Ascending aorta (tissue), 2 donors: ENCODE measurements at regions not wholly inside any gene's neighbourhood (a gene's known extent, or its start where the extent isn't known, plus 50 kb on each side); places are given as distances from the start of the nearest gene placed in this dataset.
"Not testable (repeated sequence)": the region's sequence is repeated elsewhere in the genome, so short reads cannot be mapped to it uniquely, and the experiment has no call there.

ENCODE experiments used
- DNase-seq, 2 donors: peaks; one replicate each; pipeline ENCODE4 v3.0.0-alpha.2; 2019; ENCODE audit warnings: low spot score in 2 of 2
- H3K27ac ChIP-seq, 2 donors: fragments of 200-600 bp; sonication (generic); one replicate each; pipeline ENCODE4 v1.5.1; 2016 to 2017; ENCODE audit warnings: mild to moderate bottlenecking in 1 of 2
- H3K27me3 ChIP-seq: fragments of 200-600 bp; sonication (generic); one replicate; pipeline ENCODE4 v1.5.1; 2017
- H3K36me3 ChIP-seq, 2 donors: fragments of 200-600 bp; sonication (generic); one replicate each; pipeline ENCODE4 v1.5.1; 2016
- H3K4me1 ChIP-seq, 2 donors: fragments of 200-600 bp; sonication (generic); one replicate each; pipeline ENCODE4 v1.5.1; 2016 to 2017; ENCODE audit warnings: mild to moderate bottlenecking in 1 of 2
- H3K4me3 ChIP-seq, 2 donors: fragments of 200-600 bp; sonication (generic); one replicate each; pipeline ENCODE4 v1.5.1; 2016 to 2017; ENCODE audit warnings: mild to moderate bottlenecking in 1 of 2
- H3K9me3 ChIP-seq, 2 donors: fragments of 200-600 bp; sonication (generic); one replicate each; pipeline ENCODE4 v1.5.1; 2016
- intact Hi-C: fragments of 100-400 bp; cut with DNase I; formaldehyde crosslinking; loops from one replicate; pipeline ENCODE4 v1.15.1; 2023
- TF ChIP-seq, protein P1 (sequence below), 3 experiments: fragments of 200-600 bp in 2 of 3; fragments of 450-650 bp in 1 of 3; sonication (generic) in 2 of 3; IDR thresholded peaks; one replicate each; pipeline ENCODE4 v1.5.1; 2016 to 2019; ENCODE audit warnings: antibody characterized with exemption in 3 of 3, mild to moderate bottlenecking in 1 of 3, moderate library complexity in 1 of 3

DNA sequence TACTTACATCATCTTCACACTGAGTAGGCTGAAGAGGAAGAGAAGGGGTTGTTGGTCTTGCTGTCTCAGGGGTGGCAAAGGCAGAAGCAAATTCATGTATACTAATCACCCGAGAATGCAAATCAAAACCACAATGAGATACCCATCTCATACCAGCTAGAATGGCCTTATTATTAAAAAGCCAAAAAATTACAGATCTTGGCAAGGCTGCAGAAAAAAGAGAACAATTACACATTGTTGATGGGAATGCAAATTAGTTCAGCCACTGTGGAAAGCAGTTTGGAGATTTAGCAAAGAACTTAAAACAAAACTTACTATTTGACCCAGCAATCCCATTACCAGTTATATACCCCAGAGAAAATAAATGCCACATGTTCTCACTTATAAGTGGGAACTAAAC, 154.9 kb downstream of the SEC23A start:
- intact Hi-C loops = no loop called here
- H3K27ac ChIP-seq = no peak overlapping the region
- no peak for DNase-seq

DNA sequence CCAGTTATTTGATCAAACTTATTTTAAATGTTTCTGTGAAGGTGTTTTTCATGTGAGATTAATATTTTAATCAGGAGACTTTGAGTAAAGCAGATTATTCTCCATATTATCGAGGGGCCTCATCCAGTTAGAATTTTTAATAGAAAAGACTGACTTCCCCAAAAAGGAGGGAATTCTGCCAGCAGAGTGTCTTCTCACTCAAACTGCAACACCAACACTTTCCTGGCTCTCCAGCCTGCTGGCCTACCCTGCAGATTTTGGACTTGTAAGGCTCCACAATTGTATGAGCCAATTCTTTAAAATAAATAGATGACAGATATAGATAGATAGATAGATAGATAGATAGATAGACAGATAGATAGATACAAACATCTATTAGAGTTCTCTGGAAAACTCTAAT, 155.7 kb downstream of the SEC23A start:
- H3K27ac ChIP-seq = no peak overlapping the region
- no peaks in the 10 kb centered on the region for H3K27me3 ChIP-seq

More for the DNA sequence above, 154.9 kb downstream of the SEC23A start:
- peaks cover 0 to 11% of the 10 kb centered on the region in 2 donors for H3K4me1 ChIP-seq
- TF ChIP-seq, protein P1, sequence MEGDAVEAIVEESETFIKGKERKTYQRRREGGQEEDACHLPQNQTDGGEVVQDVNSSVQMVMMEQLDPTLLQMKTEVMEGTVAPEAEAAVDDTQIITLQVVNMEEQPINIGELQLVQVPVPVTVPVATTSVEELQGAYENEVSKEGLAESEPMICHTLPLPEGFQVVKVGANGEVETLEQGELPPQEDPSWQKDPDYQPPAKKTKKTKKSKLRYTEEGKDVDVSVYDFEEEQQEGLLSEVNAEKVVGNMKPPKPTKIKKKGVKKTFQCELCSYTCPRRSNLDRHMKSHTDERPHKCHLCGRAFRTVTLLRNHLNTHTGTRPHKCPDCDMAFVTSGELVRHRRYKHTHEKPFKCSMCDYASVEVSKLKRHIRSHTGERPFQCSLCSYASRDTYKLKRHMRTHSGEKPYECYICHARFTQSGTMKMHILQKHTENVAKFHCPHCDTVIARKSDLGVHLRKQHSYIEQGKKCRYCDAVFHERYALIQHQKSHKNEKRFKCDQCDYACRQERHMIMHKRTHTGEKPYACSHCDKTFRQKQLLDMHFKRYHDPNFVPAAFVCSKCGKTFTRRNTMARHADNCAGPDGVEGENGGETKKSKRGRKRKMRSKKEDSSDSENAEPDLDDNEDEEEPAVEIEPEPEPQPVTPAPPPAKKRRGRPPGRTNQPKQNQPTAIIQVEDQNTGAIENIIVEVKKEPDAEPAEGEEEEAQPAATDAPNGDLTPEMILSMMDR (IDR thresholded peaks at IDR 0.05) = no peak
- no peaks in the 10 kb centered on the region for H3K9me3 ChIP-seq
- no peaks in the 10 kb centered on the region for H3K27me3 ChIP-seq
- H3K4me3 ChIP-seq = no peak overlapping the region
- no peaks in the 10 kb centered on the region for H3K36me3 ChIP-seq

GRCh38 chr14:38944691-38945090, 158.3 kb downstream of the SEC23A start:
- Histone ChIP-seq H3K36me3 (no peaks in the 10 kb centered on the region), H3K4me1 (no peaks in the 10 kb centered on the region), H3K27me3 (no peaks in the 10 kb centered on the region), H3K27ac (no peak overlapping the region), H3K4me3 (no peak overlapping the region), H3K9me3 (no peaks in the 10 kb centered on the region)
- intact Hi-C loops = no loop called here
- TF ChIP-seq, protein P1 (IDR thresholded peaks at IDR 0.05) = no peak
- DNase-seq = no peak

More for the DNA sequence above, 155.7 kb downstream of the SEC23A start:
- H3K9me3 ChIP-seq = no peaks in the 10 kb centered on the region
- intact Hi-C loops = no loop called here
- H3K4me1 ChIP-seq = peaks cover 0 to 11% of the 10 kb centered on the region in 2 donors
- no peak for DNase-seq
- H3K4me3 ChIP-seq = no peak overlapping the region
- no peaks in the 10 kb centered on the region for H3K36me3 ChIP-seq
- TF ChIP-seq, protein P1 (IDR thresholded peaks at IDR 0.05) = no peak

DNA sequence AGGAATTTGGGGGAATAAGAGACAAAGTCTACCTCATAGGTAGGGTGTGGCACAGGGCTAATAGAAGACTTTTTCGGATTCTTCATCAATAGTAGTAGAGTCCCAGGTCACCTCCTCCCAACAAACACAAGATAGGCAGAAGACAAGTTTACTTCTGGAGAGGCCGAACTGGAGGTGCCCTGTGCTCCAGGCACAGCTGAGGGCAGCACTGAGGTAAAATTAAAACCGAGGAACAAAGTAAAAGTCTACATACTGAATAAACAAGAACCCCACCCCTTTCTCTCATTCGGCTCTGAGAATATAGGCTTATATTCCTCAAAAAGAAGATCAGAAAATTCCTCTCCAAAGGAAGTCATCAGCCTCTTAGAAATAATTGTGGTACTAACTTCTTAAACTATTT, 161.5 kb downstream of the SEC23A start:
- Histone ChIP-seq H3K27me3 (no peaks in the 10 kb centered on the region), H3K9me3 (no peaks in the 10 kb centered on the region), H3K4me3 (no peak overlapping the region), H3K27ac (no peak overlapping the region), H3K36me3 (no peaks in the 10 kb centered on the region), H3K4me1 (no peaks in the 10 kb centered on the region)
- intact Hi-C loops = no loop called here
- DNase-seq = no peak
- TF ChIP-seq, protein P1 (IDR thresholded peaks at IDR 0.05) = no peak

DNA sequence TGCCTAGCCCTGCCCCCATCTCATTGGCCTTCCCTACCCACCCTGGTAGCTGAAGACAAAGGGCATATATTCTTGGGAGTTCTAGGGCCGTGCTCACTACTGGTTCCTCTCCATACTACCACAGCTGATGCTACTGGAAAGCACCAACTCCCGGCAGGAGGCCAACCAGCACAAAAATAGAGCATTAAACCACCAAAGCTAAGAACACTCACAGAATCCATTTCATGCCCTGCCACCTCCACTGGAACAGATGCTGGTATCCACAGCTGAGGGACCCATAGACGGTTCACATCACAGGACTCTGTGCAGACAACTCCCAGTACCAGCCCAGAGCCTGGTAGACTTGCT, 170.4 kb downstream of the SEC23A start:
- H3K9me3 ChIP-seq, intact Hi-C loops, H3K4me1 ChIP-seq, DNase-seq, H3K27me3 ChIP-seq, H3K27ac ChIP-seq, H3K4me3 ChIP-seq, H3K36me3 ChIP-seq: not testable (repeated sequence)

DNA sequence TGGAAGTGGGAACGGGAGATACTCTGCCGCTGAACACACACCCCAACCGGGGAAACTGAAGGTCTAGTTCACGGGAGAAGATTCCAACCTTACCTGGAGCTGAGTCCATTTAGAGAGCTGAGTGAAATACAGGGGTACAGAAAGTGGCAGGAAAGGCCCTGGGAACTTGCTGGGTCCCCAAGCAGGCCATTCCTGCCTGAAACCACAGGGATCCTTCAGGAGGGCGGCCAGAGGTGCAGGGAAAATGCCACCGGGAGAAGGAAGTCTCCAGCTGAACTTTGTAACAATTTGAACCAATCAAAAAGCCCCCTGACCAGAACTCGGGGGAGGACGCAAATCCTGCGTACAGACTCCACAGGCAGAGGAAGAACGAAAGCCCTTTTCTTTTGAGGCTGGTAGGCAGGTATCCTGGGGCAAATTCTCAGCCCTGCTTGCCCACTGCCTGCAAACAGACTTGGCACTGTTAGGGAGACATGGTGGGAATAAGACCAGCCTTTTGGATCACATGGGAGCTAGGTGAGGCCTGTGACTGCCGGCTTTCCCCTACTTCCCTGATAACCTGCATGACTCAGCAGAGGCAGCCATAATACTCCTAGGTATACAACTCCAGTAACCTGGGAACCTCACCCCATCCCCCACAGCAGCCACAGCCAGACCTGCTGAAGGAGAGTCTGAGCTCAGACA, 170.9 kb downstream of the SEC23A start:
- Histone ChIP-seq H3K9me3 (no peaks in the 10 kb centered on the region), H3K4me1 (no peaks in the 10 kb centered on the region), H3K27ac (no peak overlapping the region), H3K4me3 (no peak overlapping the region), H3K27me3 (no peaks in the 10 kb centered on the region), H3K36me3 (no peaks in the 10 kb centered on the region)
- no peak for DNase-seq
- intact Hi-C loops = no loop called here
- TF ChIP-seq, protein P1 (IDR thresholded peaks at IDR 0.05) = no peak
